Inflammatory macrophage treated with lipopolysaccharide for 1 hour (primary cell): ENCODE measurements at regions not wholly inside any gene's neighbourhood (a gene's known extent, or its start where the extent isn't known, plus 50 kb on each side); places are given as distances from the start of the nearest gene placed in this dataset.

Experiments used
- DNase-seq, 2 donors: peaks; one replicate each; pipeline ENCODE4 v3.0.0-alpha.2; 2020 to 2022

DNA sequence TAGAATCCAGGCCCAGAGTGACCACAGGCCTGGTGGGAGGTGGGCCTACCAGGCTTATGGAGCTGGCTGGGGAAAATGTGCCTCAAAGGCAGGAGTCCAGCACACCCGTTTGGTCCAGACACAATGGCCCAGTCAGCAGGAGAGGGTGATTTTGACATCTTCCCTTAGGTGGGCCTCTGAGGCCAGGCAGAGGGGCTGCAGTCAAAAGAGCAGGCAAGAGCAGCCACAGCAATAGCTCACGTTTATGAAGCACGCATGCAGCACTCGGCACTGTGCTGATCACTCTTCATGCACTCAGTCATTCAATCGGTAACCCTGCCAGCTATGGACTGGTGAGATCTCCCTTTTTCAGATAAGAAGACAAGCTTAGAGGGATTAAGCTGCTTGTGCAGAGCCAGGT, 146.8 kb downstream of the LRIG2 start:
- DNase-seq: no peak

DNA sequence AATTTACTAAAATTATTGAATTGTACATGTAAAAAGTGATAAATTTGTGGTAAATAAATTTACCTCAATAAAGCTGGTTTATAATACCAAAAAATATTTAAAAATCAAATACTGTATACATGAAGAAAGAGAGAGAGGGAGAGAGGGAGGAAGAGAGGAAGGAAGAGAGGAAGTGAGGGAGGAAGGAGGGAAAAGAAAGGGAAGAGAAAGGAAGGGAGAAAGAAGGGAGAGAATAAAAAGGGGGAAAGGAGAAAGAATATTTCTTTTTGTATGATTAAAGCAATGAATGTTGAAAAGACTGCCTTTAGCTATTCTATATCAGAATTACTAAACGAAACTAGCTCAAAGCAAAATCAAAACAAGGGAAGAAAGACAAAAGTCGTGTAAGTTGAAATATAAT, 150.0 kb downstream of the LRIG2 start:
- DNase-seq: no peak

DNA sequence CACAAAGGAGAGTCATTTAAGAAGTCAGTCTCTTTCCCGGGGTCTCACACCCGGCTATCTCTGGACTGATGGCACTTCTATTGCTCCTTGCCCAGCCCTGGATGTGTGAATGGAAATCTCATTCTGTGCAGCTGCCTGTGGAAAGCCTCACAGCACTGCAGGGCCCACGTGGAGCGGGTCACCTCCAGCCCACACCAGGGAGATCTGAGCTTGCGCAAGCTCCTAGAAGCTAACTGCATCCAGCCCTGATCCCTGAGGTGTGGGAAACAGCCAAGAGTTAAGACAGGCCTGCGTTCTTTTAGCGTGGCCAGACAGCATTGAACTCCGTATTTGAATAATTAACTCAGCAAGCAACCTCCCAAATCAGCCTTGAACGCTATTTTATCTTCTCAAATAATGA, 150.5 kb downstream of the LRIG2 start:
- DNase-seq: no peak

DNA sequence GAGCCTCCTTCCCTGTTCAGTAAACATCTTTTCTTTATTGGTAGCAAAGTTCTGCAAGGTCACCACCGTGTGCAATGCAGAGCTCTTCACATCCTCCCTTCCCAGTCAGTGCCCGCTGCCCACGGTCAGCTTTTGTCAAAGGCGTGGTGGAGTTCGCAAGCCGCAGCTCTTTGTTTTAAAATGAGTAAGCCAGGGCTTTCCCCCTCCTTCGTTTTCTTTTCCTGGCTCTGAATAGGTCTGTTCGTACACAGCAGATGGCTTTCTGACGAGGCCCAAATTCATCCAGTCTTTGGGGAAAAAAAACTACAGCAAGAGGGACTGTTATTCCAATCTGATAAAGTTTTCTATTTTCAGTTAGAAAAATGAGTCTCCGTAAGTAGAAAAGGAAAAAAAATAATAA, 153.2 kb downstream of the LRIG2 start:
- no peak for DNase-seq

DNA sequence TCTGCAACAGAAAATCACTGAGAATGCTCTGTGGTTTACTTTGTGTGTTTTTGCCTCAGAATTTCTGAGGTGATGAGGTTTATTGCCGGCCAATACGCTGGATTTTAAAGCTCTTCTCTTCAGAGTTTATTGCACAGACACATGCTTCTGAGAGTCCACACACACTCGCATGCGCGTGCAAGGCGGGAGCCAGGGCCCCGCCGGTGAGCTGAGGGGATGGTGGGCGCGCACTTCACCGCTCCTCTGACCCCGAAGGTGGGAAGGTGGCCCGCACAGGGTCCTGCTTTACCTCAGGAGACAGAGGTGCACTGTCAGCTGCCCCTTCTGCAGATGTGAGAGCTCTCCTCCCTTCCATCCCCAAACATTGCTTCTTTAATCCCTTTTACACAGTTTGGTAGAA, 158.4 kb upstream of the MAGI3 start:
- no peak for DNase-seq

DNA sequence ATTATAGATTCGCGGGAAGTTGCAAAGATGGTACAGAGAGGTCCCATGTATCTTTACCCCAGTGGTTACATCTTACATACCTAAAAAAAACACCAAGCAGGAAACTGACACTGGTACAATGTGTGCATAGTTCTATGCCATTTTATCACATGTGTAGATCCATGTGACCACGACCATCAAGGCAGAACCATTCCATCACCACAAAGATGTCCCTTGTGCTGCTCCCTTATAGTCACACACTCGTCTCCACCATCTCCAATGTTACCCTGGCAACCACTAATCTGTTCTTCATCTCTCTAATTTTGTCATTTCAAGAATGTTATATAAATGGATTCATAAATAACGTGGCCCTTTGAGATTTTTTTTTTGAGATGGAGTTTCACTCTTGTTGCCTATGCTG, 156.9 kb upstream of the MAGI3 start:
- no peak for DNase-seq

DNA sequence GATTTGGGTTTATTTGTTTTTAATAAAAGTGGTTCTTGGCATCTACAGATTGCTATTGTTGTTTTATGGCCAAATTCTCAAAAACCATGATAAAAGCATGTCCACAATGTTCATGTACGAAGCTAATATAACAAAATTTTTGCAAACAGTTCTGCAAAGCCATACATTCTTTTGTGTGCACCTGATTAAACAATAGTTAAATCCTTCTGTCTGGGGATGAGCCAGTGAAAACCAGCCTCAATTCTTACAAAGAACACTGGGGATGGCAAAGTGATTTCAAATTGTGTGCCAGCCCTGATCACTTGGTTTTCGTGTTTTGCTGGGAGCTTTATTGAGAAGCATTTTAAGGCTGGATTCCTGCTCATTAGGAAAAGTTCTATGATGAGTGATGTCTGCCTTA, 149.1 kb upstream of the MAGI3 start:
- no peak for DNase-seq

DNA sequence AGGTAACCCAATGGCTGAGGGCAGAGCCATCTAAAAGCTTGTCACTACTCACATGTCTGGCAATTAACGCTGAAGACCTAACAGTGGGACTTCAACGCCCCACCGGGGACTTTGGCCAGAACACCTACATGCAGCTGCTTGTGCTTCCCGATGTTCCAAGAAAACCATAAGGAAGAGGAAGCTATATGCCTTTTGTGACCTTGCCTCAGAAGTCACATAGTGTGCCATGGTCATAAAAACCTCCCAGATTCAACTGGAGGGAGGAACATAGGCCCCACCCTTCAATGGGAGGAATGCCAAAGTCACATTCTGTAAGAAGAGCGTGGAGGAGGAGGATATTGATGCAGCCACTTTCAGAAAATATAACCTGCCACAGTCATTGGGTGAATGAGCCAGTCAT, 147.8 kb upstream of the MAGI3 start:
- DNase-seq: no peak

DNA sequence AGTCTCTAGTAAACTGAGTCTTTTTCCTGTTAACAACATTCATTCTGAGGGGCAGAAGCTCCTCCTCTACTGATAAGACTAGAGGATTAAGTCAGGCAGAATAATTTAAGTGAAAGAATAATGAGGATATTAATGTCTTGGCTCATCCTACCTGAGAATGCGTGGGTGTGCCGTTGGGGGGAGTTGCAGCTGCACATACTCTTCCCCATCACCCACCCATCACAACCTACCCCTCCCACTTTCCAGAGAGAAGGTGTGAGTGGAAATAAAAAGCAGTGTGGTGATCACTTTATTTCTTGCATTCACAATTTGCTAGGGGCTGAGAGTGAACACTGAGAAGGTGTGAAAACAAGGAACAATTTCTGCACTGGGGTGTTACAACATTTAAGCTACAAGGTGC, 146.8 kb upstream of the MAGI3 start:
- no peak for DNase-seq

DNA sequence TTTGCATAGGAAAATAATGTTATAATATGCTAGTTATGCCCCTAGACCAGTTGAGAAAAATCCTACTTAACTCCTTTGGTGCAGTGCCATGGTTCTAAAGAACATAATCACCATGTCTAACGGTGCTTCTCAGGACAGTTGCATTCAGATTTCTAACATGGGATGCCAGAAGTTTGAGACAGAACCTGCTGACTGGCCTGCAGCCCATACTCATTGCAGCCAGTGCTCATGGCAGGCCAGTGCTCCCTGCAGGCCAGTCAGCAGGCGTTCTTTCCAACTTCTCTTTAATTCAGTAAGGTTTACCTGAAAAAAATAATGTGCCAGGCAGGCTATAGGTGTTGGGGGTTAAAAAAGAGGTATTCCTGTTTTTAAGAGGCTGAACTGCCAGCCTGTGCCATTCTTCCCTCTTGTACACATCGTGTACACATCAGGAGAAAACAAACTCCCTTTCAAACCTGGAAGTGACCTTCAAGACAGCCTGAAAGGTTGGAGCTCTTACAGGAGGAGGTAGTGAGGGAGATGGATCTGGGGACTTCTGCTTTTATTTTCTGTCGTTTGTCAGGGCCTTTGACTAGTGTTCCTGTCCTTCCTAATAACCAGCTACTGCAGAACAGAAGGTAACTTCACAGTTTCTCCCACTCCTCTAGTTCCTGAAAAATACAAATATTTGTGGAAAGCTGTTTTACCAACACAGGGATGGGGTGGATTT, 146.0 kb upstream of the MAGI3 start:
- no peak for DNase-seq

DNA sequence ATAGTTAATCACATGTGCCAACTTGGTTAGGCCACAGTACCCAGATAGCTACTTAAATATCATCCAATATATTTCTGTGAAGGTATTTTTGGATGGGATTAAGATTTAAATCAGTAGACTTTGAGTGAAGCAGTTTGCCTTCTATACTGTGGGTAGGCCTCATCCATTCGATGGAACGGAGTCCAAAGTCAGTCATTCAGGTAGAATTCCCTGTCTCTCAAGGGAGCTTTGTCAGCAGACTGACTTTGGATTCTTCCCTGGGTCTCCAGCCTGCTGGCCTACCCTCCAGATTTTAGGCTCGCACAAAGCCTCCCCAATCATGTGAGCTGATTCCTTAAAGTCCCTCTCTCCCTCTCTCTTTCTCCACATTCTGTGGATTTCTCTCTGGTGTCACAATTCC, 145.1 kb upstream of the MAGI3 start:
- DNase-seq: no peak

DNA sequence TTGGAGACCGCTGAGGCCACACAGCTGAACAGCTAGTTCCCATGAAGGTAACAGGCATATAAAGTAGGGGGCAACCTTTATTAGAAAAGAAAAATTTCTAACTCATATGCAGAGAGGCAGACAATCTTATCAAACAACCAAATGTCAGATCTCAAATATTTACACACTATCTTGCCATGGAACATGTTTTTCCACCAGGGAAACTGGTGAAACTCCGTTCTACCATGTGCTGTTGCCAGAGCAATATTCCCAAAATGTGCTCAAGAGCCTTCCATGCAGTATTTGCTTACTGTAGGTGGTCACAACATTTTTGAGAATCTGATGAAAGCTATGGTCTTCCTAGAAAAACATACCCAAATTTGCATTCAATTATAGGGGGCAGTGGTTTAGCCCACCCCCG, 143.4 kb upstream of the MAGI3 start:
- DNase-seq: no peak

DNA sequence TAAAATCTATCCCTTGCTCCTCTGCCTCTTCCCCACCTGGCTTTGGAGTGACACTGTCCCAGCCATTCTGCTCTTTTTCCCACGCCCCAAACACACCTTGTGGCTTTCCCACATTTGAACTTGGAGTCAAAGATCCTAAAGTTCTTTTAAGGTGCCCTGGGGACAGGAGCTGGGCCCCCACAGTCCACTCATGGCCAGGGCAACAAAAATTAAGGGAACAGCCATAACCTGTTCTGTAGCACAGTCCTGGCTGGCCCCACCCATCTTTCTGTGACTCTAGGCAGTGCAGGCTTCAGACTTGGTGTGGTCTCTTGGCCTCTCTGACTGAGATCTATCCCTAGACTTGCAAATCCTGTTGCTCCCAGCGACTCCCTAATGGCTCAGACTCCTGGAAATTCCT, 143.0 kb upstream of the MAGI3 start:
- DNase-seq: no peak

DNA sequence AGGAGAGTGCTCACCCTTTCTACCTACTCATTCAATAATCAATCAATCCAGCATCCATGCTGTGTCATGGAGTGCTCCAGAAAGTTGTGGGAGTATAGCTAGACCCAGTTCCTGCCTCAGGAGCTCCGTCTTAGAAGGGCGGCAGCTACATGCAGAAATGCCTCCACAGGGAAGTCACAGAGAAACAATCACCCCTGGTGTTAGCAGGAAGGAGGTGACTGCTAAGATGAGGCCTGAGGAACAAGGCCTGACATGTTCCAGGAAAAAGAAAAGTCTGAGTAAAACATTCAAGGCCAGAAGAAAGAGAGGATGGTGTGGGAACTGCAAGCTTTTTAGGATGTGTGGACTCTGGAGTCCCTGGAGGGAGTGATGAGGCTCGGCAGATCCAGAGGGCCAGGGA, 142.5 kb upstream of the MAGI3 start:
- DNase-seq: no peak

DNA sequence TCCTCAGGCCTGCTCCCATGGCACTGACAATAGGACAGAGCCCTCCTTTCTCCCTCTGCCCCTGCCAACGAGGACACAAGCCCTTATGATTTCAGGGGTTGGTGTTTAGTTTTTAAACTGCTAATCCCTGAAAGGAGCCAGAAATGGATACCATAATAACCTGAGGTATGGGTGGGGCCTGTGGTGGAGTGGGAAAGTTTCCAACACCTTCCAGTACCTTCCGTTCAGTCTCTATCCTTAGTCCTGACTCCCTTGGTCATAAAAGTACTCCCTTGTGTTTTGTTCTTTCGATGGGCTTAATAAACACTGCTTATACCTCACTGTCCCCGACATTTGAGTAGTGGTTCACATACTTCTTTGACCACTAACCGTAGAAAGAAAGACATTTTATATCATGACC, 141.8 kb upstream of the MAGI3 start:
- DNase-seq: no peak

DNA sequence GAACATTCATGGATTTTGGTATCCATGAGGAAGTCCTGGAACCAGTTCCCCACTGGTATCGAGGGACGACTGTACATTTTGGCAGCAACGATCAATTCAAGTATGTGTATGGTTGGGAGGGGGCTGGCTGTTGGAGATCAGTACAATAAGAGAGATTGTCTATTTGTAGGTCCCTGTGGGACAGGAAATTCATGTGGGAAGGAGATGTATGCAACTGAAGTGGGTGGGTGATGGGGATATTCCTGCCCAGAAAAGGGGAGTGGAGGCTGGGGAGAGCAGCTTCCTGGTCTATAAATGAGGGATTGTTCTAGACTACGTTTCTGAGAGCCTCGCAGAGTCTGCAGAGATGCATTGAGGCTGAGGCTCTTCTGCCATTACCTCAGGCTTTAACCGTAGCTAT, 140.2 kb upstream of the MAGI3 start:
- no peak for DNase-seq

DNA sequence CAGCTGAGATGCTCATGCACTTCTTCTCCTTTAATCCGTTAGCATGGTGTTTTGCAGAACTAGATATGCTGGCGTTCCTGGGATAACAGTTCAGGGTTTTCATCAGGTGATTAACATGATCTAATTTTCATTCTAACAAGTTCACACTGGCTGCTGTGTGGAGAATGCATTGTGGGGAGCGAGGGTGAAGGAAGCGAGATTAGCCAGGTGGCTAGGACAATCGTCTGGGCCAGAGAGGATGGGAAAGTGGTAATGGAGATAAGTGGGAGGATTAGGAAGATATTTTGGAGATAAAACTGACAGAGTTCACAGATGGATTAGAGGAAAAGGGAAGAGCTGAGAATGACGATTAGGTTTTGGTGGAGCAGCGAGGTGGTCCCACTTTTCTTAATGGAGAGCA, 138.1 kb upstream of the MAGI3 start:
- DNase-seq: no peak

DNA sequence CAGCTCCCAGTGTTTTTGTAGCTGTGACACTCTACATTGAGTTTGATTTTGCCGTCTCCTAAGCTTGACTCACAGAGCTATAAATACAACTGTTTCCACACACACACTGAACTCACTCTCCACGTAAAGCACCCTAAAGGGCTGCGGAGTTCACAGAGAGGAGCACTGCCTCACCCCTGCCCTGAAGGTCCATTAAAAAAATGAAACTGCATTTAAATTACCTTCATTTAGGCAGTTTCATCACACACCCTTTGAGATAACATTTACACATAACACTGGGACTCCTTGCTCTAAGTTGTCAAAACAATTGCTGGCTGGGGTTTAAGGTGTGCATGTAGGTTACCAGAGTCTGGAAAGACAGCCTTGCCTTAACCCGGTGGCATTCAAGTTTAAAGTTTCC, 137.1 kb upstream of the MAGI3 start:
- no peak for DNase-seq

DNA sequence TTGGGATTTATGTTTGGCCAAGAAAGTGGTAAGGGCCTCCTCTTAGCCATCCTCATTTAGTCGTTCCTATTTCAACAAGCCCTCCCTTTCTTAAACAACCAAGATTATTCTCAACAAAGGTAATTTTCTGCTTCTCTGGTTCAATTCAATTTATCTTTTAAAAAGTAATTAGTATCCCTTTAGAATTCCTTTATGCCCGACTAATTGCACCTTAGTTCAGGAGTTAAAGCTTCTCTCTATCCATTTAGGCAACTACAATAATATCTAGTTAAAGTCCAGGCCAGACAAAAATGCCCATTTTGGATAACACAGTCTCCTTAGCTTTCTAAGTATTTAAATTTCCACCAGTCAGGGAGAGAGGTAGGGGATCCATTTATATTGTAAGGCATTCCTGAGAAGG, 136.7 kb upstream of the MAGI3 start:
- DNase-seq: no peak

DNA sequence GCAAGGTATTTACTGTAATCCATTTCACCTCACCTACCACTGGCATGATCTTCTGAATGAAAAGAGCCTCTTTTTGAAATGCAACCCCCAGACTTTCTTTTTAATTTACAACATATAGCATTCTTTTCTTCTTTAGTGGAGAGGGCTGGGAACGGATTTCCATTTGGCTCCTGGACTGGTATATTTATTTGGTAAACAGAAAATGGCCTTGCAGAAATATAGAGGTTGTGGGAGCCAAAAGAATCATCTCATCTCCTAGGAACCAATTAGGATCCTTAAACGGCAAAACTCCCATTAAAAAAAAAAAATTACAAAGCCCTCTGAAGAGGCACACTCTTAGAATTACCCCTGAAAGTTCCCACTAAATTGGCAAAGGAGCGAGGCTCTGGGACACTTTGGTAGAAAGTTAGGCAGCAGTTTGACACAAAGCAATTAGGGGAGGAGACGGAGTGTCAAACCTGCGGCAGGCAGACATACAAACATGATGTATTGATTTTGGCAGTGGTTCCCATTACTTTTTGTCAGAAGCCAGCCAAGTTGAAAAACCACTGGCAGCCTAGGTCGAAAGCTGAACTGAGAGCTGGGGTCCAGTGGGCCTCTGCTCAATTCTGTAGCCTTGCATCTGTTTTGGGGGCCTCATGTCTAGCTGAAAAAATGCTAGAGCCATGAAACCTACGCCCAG, 135.1 kb upstream of the MAGI3 start:
- no peak for DNase-seq

DNA sequence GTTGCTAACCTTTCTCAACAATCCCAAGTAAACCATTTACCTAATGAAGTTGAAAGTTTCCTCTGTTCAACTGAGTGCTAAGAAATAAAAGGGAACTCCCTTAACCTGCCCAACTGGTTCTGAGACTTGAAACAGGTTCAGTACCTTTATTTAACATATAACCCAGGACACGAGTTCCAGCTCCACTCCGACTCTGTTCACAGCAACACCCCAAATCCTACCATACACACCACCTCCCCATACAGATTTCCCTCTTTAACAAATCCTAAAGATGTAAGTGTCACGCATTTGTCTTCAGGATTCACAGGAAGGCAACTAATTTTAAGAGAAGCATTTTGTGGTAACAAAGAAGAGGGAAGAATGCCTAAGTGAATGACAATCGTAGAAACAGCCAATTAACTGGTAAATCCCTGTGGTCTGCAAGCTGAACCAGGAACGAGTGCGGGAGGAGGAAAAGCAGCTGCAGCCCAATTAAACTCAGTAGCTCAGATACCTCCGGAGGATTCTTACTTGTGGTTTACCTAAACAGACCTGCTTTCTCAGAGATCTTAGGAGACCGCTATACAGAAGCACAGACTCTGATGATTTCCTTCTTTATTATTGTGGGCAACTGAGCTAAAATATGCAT, 134.5 kb upstream of the MAGI3 start:
- DNase-seq: no peak

DNA sequence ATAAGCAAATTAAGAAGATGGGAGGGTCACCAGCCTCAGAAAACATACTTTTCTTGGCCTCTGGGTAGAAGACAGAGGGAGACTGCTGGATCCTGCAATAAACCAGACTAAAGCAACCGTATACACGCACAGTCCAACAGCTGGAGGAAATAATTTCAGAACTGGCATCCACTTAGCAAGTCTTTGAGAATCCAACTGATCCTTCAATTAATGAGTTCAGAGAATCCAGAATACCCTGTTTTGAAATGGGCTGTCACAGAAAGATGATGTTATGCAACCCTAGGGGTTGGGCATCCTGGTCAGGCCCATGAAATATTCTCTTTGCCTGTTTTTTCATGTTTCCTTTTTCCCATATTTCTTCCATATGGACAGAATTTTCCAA, 134.0 kb upstream of the MAGI3 start:
- no peak for DNase-seq

DNA sequence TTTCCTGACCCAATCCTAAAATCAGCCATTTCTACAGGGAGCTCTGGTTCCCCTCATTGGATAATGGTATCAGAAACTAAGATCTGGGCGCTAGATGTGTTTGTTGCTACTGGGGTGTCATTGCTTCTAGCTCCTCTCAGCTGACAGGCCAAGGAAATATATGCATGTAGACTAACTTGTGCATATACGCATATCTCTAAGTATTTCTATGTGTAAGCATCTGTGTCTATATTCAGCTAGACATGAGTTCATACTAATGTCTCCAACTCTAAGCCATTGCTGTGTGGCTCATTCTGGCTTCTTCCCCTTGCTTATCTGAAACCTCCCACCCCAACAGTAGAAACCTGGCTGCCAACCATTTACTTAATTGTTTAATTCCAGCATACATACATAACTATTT, 130.3 kb upstream of the MAGI3 start:
- no peak for DNase-seq

DNA sequence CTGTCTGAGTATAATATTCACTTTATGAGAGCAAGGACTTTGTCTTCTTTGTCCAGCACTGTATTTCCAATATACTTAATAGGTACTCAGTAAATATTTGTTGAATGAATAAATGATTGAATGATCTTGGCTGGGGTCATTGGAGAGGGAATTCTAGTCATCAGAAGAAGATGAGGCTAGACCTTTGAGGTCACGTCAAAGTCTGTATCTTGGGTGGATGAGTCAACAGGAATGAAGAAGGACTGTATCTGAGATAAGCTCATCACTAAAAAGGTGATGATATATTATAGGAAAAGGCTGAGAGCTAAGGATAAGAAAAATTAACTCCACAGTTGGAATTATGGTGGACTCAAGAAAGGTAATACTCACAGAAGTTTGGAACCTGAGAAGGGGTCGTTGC, 125.1 kb upstream of the MAGI3 start:
- DNase-seq: no peak

DNA sequence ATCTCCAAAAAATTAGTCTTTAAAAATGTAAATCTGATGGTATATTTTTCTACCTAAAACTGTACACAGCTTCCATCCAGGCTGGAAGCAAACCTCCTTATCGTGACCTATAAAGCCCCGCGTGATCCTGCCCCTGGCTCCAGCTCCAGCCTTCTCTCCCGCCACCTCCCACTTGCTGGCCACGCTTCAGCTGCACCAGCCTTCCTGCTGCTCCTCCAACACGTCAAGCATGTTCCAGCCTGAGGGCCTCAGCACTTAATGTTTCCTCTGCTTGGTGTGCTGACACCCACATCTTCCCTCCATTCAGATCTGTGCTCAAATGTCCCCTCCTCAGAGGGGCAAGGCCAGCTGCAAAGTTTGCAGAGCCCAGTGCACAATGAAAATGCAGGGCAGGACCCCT, 123.5 kb upstream of the MAGI3 start:
- DNase-seq: no peak
